ENCODE measurements at regions not wholly inside any gene's neighbourhood (a gene's known extent, or its start where the extent isn't known, plus 50 kb on each side); places are given as distances from the start of the nearest gene placed in this dataset.

- TF ChIP-seq GATA2 (CRISPR knock-in tag; IDR thresholded peaks at IDR 0.05) (no peak), TAF1 (IDR thresholded peaks at IDR 0.05; ENCODE audit: borderline replicate concordance, low read depth, low read length) (no peak), NFIC (IDR thresholded peaks at IDR 0.05; ENCODE audit: borderline replicate concordance) (no peak), TCF12 (IDR thresholded peaks at IDR 0.05) (no peak), EP300 (IDR thresholded peaks at IDR 0.05; ENCODE audit: borderline replicate concordance in 1 of 2, low read depth in 1 of 2, low read length in 1 of 2) (no peak), REST (IDR thresholded peaks at IDR 0.05; ENCODE audit: low read depth, low read length) (no peak), EZH2phosphoT487 (IDR thresholded peaks at IDR 0.05; ENCODE audit: borderline replicate concordance, low read depth) (no peak), POLR2AphosphoS5 (IDR thresholded peaks at IDR 0.05; ENCODE audit: low read depth, low read length) (no peak), RFX5 (IDR thresholded peaks at IDR 0.05; ENCODE audit: low read length) (no peak)
- TF ChIP-seq, protein P1, sequence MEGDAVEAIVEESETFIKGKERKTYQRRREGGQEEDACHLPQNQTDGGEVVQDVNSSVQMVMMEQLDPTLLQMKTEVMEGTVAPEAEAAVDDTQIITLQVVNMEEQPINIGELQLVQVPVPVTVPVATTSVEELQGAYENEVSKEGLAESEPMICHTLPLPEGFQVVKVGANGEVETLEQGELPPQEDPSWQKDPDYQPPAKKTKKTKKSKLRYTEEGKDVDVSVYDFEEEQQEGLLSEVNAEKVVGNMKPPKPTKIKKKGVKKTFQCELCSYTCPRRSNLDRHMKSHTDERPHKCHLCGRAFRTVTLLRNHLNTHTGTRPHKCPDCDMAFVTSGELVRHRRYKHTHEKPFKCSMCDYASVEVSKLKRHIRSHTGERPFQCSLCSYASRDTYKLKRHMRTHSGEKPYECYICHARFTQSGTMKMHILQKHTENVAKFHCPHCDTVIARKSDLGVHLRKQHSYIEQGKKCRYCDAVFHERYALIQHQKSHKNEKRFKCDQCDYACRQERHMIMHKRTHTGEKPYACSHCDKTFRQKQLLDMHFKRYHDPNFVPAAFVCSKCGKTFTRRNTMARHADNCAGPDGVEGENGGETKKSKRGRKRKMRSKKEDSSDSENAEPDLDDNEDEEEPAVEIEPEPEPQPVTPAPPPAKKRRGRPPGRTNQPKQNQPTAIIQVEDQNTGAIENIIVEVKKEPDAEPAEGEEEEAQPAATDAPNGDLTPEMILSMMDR (IDR thresholded peaks at IDR 0.05): no peak
Measured at GRCh38 chr2:17337507-17337906, 180.7 kb downstream of the RAD51AP2 start.
